ENCODE measurements at regions not wholly inside any gene's neighbourhood (a gene's known extent, or its start where the extent isn't known, plus 50 kb on each side); places are given as distances from the start of the nearest gene placed in this dataset.

- H3K9ac ChIP-seq (ENCODE audit: control insufficient read depth, insufficient read depth, low read length) = no peak overlapping the region
- no peak for FAIRE-seq
- no peak for ATAC-seq
These were observed 51.2 kb upstream of the CAPZB start for GRCh38 chr1:19536519-19536918.

More at GRCh38 chr1:19536519-19536918, 51.2 kb upstream of the CAPZB start:
- Histone ChIP-seq H3K79me2 (ENCODE audit: control insufficient read depth, insufficient read depth, low read length) (no peaks in the 10 kb centered on the region), H3K27ac (ENCODE audit: control insufficient read depth, insufficient read depth) (no peak overlapping the region), H3K36me3 (ENCODE audit: control insufficient read depth in 2 of 2, insufficient read depth in 2 of 2, low read length in 1 of 2) (no peaks in the 10 kb centered on the region), H3K4me1 (ENCODE audit: control insufficient read depth, insufficient read depth, low read length) (no peaks in the 10 kb centered on the region), H4K20me1 (ENCODE audit: control insufficient read depth, insufficient read depth) (no peaks in the 10 kb centered on the region), H2AFZ (ENCODE audit: control insufficient read depth, low read depth, low read length) (no peak overlapping the region), H3K27me3 (replicated peaks in 1 of 2; ENCODE audit: control insufficient read depth in 2 of 2, insufficient read depth in 2 of 2, low read length in 1 of 2) (no peaks in the 10 kb centered on the region), H3K9me3 (replicated peaks; ENCODE audit: control insufficient read depth, insufficient read depth, low read length) (peaks cover 3% of the 10 kb centered on the region; the same call in 1 of the 3 replicates), H3K4me3 (no peak overlapping the region), H3K4me2 (ENCODE audit: control insufficient read depth, insufficient read depth) (no peak overlapping the region)
- ChIA-PET POLR2A (no interaction called here), SMC1A (ENCODE audit: uncharacterized antibody, unreplicated experiment) (no interaction called here), RAD21 (ENCODE audit: unreplicated experiment) (no interaction called here), CTCF (interaction anchor here (0.6 kb wide), 1 partner anchor 104 kb away, joined by 3 read pairs; no protein-coding TSS in a partner anchor)
- no TSS peak for BruUV-seq (replicated peaks)
- 95% methylated on average over 6 of the region's 6 CpGs for WGBS (ENCODE audit: insufficient coverage, insufficient replicate concordance, low lambda C conversion rate, missing lambda C conversion rate)
- intact Hi-C loops (cut with micrococcal nuclease; ENCODE audit: unreplicated experiment) = no loop called here
- TF ChIP-seq IRF4 (IDR thresholded peaks at IDR 0.05; ENCODE audit: low read depth, low read length) (no peak), BRCA1 (IDR thresholded peaks at IDR 0.05; ENCODE audit: low read depth, low read length) (no peak), CHD1 (IDR thresholded peaks at IDR 0.05; ENCODE audit: low read depth, low read length) (no peak), ASH2L (IDR thresholded peaks at IDR 0.05; ENCODE audit: borderline replicate concordance, low read depth) (no peak), REST (IDR thresholded peaks at IDR 0.05; ENCODE audit: low read depth, low read length) (no peak), SRF (IDR thresholded peaks at IDR 0.05; ENCODE audit: low read depth in 2 of 2, low read length in 2 of 2) (no peak), POLR2AphosphoS5 (IDR thresholded peaks at IDR 0.05; ENCODE audit: low read length) (no peak), SMC3 (IDR thresholded peaks at IDR 0.05; ENCODE audit: borderline replicate concordance, low read length) (no peak), LARP7 (IDR thresholded peaks at IDR 0.05) (no peak), JUNB (IDR thresholded peaks at IDR 0.05) (no peak)
- TF ChIP-seq, protein P1, sequence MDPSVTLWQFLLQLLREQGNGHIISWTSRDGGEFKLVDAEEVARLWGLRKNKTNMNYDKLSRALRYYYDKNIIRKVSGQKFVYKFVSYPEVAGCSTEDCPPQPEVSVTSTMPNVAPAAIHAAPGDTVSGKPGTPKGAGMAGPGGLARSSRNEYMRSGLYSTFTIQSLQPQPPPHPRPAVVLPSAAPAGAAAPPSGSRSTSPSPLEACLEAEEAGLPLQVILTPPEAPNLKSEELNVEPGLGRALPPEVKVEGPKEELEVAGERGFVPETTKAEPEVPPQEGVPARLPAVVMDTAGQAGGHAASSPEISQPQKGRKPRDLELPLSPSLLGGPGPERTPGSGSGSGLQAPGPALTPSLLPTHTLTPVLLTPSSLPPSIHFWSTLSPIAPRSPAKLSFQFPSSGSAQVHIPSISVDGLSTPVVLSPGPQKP (IDR thresholded peaks at IDR 0.05; ENCODE audit: low read depth, low read length) = no peak
- no peak for DNase-seq (ENCODE audit: low read depth, low spot score)
- in situ Hi-C loops (cut with MboI) = no loop called here

Data from GM12878 (cell line).